HG03175 (cell line): ENCODE measurements at regions not wholly inside any gene's neighbourhood (a gene's known extent, or its start where the extent isn't known, plus 50 kb on each side); places are given as distances from the start of the nearest gene placed in this dataset.

Source experiments
- ATAC-seq: cut with Tn5 transposase; IDR thresholded peaks from one replicate; pipeline ENCODE4 v1.9.1; 2021; ENCODE audit warnings: mild to moderate bottlenecking, moderate library complexity; ENCODE audit not compliant: unreplicated experiment

GRCh38 chr6:113317891-113318574, 539.1 kb upstream of the MARCKS start:
- ATAC-seq = no peak

GRCh38 chr6:113318575-113318917, 538.6 kb upstream of the MARCKS start:
- no peak for ATAC-seq

- ATAC-seq = no peak
Measured at GRCh38 chr6:113320653-113321052, 536.5 kb upstream of the MARCKS start.

GRCh38 chr6:113326781-113327180, 530.4 kb upstream of the MARCKS start:
- ATAC-seq = no peak

- no peak for ATAC-seq
Measured at GRCh38 chr6:113328886-113329381, 528.2 kb upstream of the MARCKS start.

GRCh38 chr6:113329942-113330635, 527.1 kb upstream of the MARCKS start:
- ATAC-seq = no peak

GRCh38 chr6:113330636-113330946, 526.6 kb upstream of the MARCKS start:
- ATAC-seq = no peak

- no peak for ATAC-seq
Measured at GRCh38 chr6:113331021-113331420, 526.1 kb upstream of the MARCKS start.

- no peak for ATAC-seq
Measured at GRCh38 chr6:113338644-113339043, 518.5 kb upstream of the MARCKS start.

GRCh38 chr6:113339209-113339608, 517.9 kb upstream of the MARCKS start:
- ATAC-seq = no peak

GRCh38 chr6:113340371-113340770, 516.8 kb upstream of the MARCKS start:
- no peak for ATAC-seq

- no peak for ATAC-seq
Measured at GRCh38 chr6:113343940-113344339, 513.2 kb upstream of the MARCKS start.

GRCh38 chr6:113344969-113345368, 512.2 kb upstream of the MARCKS start:
- no peak for ATAC-seq

GRCh38 chr6:113347436-113347835, 509.7 kb upstream of the MARCKS start:
- no peak for ATAC-seq

- ATAC-seq = no peak
Measured at GRCh38 chr6:113350461-113350860, 506.7 kb upstream of the MARCKS start.

GRCh38 chr6:113351173-113351834, 505.8 kb upstream of the MARCKS start:
- ATAC-seq = no peak

GRCh38 chr6:113352029-113352801, 504.9 kb upstream of the MARCKS start:
- no peak for ATAC-seq

- no peak for ATAC-seq
Measured at GRCh38 chr6:113352831-113353230, 504.3 kb upstream of the MARCKS start.

GRCh38 chr6:113353392-113353791, 503.8 kb upstream of the MARCKS start:
- ATAC-seq = no peak

- no peak for ATAC-seq
Measured at GRCh38 chr6:113354204-113354895, 502.8 kb upstream of the MARCKS start.

- ATAC-seq = no peak
Measured at GRCh38 chr6:113356139-113356538, 501.0 kb upstream of the MARCKS start.
